ENCODE measurements at regions not wholly inside any gene's neighbourhood (a gene's known extent, or its start where the extent isn't known, plus 50 kb on each side); places are given as distances from the start of the nearest gene placed in this dataset.

DNA sequence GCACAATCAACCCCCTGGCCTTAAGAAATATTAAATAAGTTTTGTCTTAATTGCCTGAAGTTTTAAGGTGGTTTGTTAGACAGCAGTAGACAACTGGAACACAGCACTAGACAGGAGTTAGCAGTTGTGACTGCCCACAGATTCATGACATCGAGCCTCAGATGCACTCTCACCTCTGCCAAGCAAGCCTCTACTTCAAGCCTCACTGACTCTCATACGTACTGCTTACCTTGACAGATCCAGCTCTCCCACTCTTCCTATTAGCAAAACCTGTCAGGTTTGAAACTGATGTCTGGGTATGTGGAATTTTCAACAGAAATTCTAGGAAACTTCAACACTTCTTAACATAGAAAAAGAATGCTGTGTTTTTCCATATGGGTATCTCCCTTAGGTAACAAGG lies 382.9 kb upstream of the DPH6 start:
- peaks cover 0 to 2% of the 10 kb centered on the region in 2 donors for H3K9me3 Mint-ChIP-seq

DNA sequence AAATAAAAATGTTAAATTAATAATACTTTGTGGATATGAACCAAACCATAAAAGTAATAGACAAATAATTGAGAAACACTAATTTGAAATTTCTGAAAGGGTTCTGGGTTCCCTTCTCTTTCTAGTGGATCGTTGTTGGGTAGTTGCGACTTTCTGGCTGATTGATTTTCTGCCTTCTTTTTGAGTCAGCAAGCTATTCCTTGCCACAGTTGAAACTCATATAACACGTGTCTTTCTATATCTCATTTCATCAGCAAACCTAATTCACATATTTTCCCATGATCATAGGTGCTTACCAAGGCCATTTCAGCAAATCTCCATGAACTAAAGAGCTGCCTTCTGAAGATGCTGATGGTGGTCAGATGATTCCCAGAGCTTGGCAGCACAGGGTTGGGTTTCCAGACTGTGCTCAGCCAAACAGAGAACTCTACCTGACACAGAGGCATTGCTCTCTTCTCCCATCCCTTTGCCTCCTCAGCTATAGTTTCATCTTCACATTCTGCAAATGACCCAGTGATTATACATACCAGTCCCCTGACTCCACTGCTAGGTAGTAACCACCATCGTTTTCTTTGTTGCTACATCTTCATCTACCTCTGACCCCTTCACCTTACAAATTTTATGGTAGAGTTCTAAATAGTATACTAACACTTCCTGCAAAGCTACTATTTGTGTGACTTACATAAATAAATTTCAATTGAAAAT lies 383.9 kb upstream of the DPH6 start:
- Mint-ChIP-seq H3K4me1 (no peaks in the 10 kb centered on the region), H3K9me3 (peaks cover 0 to 2% of the 10 kb centered on the region in 2 donors), H3K4me3 (no peak overlapping the region), H3K27me3 (no peaks in the 10 kb centered on the region), H3K36me3 (no peaks in the 10 kb centered on the region), H3K27ac (no peak overlapping the region)
- no peak for ATAC-seq (replicated peaks)
- DNase-seq = no peak

More for the DNA sequence above, 382.9 kb upstream of the DPH6 start:
- H3K36me3 Mint-ChIP-seq = no peaks in the 10 kb centered on the region
- no peak overlapping the region for H3K27ac Mint-ChIP-seq
- no peak overlapping the region for H3K4me3 Mint-ChIP-seq
- ATAC-seq (replicated peaks) (no peak), DNase-seq (no peak)
- no peaks in the 10 kb centered on the region for H3K4me1 Mint-ChIP-seq
- no peaks in the 10 kb centered on the region for H3K27me3 Mint-ChIP-seq

DNA sequence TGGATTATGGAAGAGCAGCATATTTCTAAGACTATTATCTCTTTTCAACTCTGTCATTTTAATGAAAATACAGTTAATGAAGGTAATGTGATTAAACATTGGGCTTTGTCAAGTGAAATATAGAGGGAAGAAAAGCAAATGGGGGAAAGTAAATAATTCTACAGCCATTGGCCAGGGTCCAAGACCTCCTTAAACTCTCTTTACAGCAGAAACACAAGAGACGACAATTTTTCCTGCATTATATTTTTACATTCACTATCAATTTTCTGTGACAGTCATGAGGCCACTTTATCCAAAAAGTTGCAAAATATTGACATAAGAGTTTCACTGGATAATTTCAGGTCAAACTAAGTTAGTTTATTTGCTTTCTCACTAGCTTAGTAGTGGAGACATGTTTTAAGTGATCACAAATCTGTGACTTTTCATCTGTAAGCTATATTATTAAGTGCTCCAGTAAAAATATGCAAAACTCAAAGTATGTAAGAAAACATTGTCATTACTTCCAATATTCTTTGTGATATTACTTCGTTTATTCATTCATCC lies 385.9 kb upstream of the DPH6 start:
- H3K4me3 Mint-ChIP-seq = no peak overlapping the region
- no peak for ATAC-seq (replicated peaks)
- no peaks in the 10 kb centered on the region for H3K27me3 Mint-ChIP-seq
- H3K36me3 Mint-ChIP-seq = no peaks in the 10 kb centered on the region
- no peak for DNase-seq
- no peaks in the 10 kb centered on the region for H3K4me1 Mint-ChIP-seq
- no peaks in the 10 kb centered on the region for H3K9me3 Mint-ChIP-seq
- no peak overlapping the region for H3K27ac Mint-ChIP-seq

DNA sequence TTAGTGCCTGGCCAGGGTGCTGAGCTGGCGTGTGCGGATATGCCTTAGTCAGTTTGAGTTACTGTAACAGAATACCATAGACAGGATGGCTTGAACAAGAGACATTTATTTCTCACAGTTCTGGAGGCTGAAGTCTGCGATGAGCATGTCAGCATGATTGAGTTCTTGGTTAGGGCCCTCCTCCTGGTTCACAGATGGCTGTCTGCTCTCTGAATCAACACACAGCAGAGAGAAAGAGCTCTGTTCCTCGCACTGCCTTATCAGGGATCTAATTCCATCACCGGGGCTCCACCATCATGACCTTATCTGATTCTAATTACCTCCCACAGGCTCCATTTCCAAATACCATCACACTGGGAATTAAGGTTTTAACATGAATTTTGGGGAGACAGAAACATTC lies 386.6 kb upstream of the DPH6 start:
- no peaks in the 10 kb centered on the region for H3K4me1 Mint-ChIP-seq
- DNase-seq (no peak), ATAC-seq (replicated peaks) (no peak)
- no peaks in the 10 kb centered on the region for H3K9me3 Mint-ChIP-seq
- H3K4me3 Mint-ChIP-seq = no peak overlapping the region
- no peaks in the 10 kb centered on the region for H3K36me3 Mint-ChIP-seq
- H3K27me3 Mint-ChIP-seq = no peaks in the 10 kb centered on the region
- no peak overlapping the region for H3K27ac Mint-ChIP-seq

DNA sequence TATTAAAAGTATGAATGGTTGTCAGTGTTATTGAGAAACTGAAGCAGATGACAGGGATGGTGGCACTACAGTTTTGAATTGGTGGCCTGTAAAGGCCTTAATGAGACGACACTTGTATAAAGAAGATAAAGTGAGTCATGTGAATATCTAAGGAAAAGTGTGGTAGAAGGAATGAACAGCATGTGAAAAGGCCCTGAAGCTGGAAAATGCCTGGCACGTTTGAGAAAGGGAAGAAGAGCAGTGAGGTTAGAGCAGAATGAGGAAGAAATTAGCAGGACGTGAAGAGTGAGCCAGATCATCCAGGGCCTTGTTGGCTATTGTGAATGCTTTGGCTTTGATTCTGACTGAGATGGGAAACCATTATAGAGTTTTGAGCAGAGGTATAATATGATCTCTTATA lies 387.6 kb upstream of the DPH6 start:
- H3K27me3 Mint-ChIP-seq = no peaks in the 10 kb centered on the region
- H3K36me3 Mint-ChIP-seq = no peaks in the 10 kb centered on the region
- H3K27ac Mint-ChIP-seq = no peak overlapping the region
- no peak for DNase-seq
- H3K9me3 Mint-ChIP-seq = no peaks in the 10 kb centered on the region
- H3K4me1 Mint-ChIP-seq = no peaks in the 10 kb centered on the region
- H3K4me3 Mint-ChIP-seq = no peak overlapping the region
- ATAC-seq (replicated peaks) = no peak

DNA sequence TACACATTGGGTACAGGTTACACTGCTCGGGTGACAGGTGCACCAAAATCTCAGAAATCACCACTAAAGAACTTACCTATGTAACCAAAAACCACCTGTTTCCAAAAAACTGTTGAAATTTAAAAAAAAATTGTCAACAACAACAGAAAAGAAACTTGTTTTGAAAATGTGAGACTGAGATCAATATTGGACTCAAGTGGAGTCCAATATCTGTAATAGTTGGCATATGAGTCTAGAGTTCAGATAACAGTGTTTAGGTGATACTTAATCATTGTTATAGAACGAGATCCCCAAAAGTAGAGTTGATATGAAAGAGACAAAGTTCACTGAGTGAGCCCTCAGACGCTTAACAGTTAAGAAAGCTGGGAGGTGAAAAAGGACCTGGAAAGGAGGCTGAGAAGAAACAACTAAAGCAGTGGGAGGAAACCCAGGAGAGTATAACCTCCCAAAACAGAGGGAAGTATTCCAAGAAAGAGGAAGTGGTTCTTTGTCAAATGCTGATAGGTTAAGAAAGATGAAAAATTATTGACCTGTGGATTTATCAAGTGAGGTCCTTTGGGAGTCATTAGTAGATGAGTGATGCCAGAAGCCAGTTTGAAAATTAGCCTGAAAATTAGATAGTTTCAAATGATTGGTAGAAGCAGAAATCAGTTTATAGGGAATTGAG lies 388.6 kb upstream of the DPH6 start:
- no peaks in the 10 kb centered on the region for H3K27me3 Mint-ChIP-seq
- no peaks in the 10 kb centered on the region for H3K4me1 Mint-ChIP-seq
- no peaks in the 10 kb centered on the region for H3K36me3 Mint-ChIP-seq
- H3K9me3 Mint-ChIP-seq = no peaks in the 10 kb centered on the region
- no peak overlapping the region for H3K27ac Mint-ChIP-seq
- ATAC-seq (replicated peaks) (no peak), DNase-seq (no peak)
- no peak overlapping the region for H3K4me3 Mint-ChIP-seq

DNA sequence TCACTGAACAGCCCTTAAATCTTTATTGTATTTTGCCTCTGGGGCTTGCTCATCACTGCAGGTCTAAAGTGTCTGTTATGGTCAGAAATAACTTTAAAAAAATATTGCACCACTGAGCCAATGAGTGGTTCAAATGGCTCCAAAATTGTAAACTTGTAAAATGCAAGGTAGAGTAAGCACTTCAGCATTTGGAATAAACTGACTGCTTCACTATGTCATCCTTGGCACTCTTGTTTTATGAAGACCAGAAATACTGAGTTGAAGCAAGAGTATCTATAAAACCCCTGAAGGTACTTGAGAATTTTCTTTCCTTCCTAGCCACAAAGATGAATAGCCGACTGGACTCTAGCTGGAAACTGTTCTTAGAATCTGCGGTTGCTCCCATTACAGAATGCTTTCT lies 390.3 kb upstream of the DPH6 start:
- H3K9me3 Mint-ChIP-seq = no peaks in the 10 kb centered on the region
- H3K27me3 Mint-ChIP-seq = no peaks in the 10 kb centered on the region
- H3K4me3 Mint-ChIP-seq = no peak overlapping the region
- ATAC-seq (replicated peaks) (no peak), DNase-seq (no peak)
- no peak overlapping the region for H3K27ac Mint-ChIP-seq
- H3K36me3 Mint-ChIP-seq = no peaks in the 10 kb centered on the region
- no peaks in the 10 kb centered on the region for H3K4me1 Mint-ChIP-seq

DNA sequence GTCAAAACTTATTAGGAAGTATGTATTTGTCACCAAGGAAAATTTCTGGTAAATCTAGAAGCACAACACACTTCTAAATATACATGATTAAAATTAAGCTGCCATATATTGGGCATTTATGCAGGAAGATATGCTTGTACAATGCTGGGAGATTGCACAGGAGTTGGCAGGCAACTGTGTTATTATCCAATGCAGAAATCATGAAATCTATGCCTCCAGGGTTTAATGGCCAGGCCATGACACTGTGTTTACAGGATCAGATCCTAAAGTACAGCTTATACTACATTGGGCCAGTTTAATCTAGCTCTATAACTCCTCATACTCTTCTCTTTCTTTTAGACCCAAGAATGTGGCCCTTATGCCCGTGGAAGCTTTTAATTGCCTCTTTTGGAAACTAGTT lies 391.4 kb upstream of the DPH6 start:
- no peaks in the 10 kb centered on the region for H3K36me3 Mint-ChIP-seq
- ATAC-seq (replicated peaks) (no peak), DNase-seq (no peak)
- no peaks in the 10 kb centered on the region for H3K9me3 Mint-ChIP-seq
- H3K4me1 Mint-ChIP-seq = no peaks in the 10 kb centered on the region
- no peaks in the 10 kb centered on the region for H3K27me3 Mint-ChIP-seq
- no peak overlapping the region for H3K27ac Mint-ChIP-seq
- H3K4me3 Mint-ChIP-seq = no peak overlapping the region

DNA sequence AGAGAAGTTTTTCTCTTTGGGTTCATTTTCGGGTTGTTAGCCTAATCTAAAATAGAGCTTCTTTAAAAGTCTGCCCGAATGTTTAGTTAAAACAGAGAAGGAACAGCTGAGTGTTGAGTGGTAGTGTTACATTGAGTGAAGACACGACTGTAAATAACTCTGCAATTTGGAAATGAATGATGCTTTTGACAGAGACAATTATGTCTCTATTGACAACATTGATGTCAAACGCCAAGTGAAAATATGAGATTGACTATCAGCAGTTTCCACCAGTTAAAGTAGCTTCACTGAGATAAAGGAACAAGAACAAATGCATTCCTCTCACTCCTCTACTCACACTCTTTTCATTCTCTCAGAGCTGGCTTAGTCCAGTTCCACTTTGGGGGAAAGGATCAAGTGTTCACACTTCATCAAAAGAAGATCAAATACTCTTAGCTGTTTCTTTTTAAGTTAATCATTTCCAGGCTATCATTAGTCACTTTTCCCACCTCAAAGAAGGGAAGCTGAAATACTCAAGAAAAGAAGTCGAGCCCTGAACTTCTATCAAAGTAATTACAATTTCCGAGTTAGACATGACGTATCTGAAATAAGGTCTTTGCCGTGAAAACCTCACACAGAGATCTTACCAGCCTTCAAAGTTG lies 399.1 kb upstream of the DPH6 start:
- DNase-seq (no peak), ATAC-seq (replicated peaks) (no peak)
- no peaks in the 10 kb centered on the region for H3K27me3 Mint-ChIP-seq
- no peaks in the 10 kb centered on the region for H3K36me3 Mint-ChIP-seq
- H3K9me3 Mint-ChIP-seq = peaks cover 9 to 10% of the 10 kb centered on the region in 2 donors
- no peak overlapping the region for H3K4me3 Mint-ChIP-seq
- H3K4me1 Mint-ChIP-seq = no peaks in the 10 kb centered on the region
- H3K27ac Mint-ChIP-seq = no peak overlapping the region

DNA sequence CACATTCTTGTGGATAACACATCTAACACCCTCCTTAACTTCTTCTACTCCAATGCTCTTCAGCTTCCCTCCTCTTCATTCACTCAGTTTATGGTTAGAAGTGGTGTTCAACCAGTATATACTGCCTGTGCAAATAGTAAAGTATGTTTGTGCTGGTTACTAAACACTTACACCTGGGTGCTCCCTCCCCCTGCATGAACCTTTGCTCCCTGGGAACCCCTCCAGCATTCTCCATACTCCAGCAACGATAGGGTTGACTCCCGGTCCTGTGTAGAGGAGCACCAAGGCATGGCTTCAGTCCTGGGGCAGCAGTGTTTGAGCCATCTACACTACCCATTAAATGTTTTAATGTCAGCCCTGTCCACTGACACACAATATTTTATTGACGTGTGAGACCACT lies 407.5 kb upstream of the DPH6 start:
- no peak for DNase-seq
- no peak for ATAC-seq (replicated peaks)
- Mint-ChIP-seq H3K27me3 (no peaks in the 10 kb centered on the region), H3K27ac (no peak overlapping the region), H3K9me3 (peaks cover 0 to 4% of the 10 kb centered on the region in 2 donors), H3K4me3 (no peak overlapping the region), H3K4me1 (no peaks in the 10 kb centered on the region), H3K36me3 (no peaks in the 10 kb centered on the region)

DNA sequence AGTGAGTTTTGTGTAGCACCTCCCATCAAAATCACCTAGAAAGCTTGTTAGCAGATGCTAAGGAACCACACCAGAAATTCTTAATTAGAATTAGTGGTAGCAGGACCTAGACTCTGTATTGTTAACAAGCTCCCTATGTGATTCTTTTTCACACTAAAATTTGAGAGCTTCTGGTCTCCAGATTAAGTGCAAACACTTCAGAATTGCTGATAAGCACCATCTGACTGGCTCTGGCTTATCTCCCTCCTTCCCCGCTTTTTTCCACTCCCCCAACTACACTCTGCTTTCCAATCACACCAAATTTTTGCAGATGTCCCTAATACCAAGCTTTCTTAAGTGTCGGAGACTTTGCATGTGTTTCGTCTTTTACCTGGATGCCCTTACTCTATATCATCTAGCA lies 410.1 kb upstream of the DPH6 start:
- H3K4me1 Mint-ChIP-seq = no peaks in the 10 kb centered on the region
- no peaks in the 10 kb centered on the region for H3K36me3 Mint-ChIP-seq
- H3K27ac Mint-ChIP-seq = no peak overlapping the region
- H3K27me3 Mint-ChIP-seq = no peaks in the 10 kb centered on the region
- no peak overlapping the region for H3K4me3 Mint-ChIP-seq
- no peaks in the 10 kb centered on the region for H3K9me3 Mint-ChIP-seq
- ATAC-seq (replicated peaks) (no peak), DNase-seq (no peak)

DNA sequence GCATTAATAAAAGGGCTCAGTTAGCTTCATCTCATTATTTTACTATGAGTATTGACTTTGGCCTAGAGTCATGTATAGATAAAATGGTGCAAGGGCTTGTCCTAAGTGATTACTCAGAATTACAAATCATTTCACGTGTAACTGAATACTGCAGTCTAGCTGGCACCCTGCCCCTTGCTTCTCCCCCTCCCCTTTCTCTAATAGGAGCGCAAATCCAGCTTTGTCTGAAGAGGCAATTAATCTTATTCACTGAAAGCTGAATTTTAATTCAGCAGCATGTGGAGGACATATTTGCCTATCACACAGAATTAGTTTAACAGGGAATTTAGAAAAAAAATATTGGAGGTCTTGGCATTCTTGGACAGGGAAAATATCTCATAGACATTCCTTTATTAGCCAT lies 412.1 kb upstream of the DPH6 start:
- Mint-ChIP-seq H3K36me3 (no peaks in the 10 kb centered on the region), H3K9me3 (no peaks in the 10 kb centered on the region), H3K27me3 (no peaks in the 10 kb centered on the region), H3K4me3 (no peak overlapping the region), H3K27ac (no peak overlapping the region), H3K4me1 (no peaks in the 10 kb centered on the region)
- DNase-seq (no peak), ATAC-seq (replicated peaks) (no peak)

DNA sequence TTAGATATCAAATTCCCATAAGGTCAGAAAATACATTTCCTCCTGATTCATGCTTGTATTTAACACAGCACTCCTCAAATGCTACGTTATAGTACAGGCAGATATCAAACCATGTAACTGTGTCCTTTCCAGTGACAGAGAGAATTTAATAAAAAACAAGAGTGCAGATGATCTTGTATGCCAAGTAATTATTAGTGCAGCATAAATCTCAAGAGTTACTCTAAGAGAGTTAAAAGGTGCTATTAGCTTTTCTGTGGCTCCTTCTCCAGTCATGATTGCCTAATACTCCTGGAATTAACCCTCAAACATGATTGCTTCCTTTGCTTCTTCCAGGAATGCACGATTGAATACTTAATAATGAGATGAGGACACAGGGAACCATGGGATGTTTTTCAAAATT lies 413.0 kb upstream of the DPH6 start:
- H3K4me3 Mint-ChIP-seq = no peak overlapping the region
- ATAC-seq (replicated peaks) (no peak), DNase-seq (no peak)
- no peak overlapping the region for H3K27ac Mint-ChIP-seq
- no peaks in the 10 kb centered on the region for H3K27me3 Mint-ChIP-seq
- no peaks in the 10 kb centered on the region for H3K36me3 Mint-ChIP-seq
- H3K9me3 Mint-ChIP-seq = no peaks in the 10 kb centered on the region
- H3K4me1 Mint-ChIP-seq = no peaks in the 10 kb centered on the region

DNA sequence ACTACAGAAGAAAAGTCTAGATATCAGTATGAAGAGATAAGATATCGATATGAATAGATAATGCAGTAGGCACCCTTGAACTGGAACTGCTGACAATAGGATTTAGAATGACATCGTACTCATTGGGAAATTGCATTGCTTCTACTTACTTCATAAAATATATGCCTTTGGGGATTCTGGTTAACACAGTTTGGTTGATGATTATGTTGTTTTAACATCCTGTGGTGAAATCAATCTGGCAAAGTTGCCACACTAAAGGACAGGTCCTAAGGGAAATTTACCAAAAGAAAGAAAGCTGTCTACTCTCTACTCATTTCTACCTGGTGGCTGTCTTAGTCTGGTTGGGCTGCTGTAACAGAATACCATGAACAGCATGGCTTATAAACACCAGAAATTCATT lies 417.4 kb upstream of the DPH6 start:
- Mint-ChIP-seq H3K36me3 (no peaks in the 10 kb centered on the region), H3K4me3 (no peak overlapping the region), H3K27ac (no peak overlapping the region), H3K9me3 (no peaks in the 10 kb centered on the region), H3K27me3 (no peaks in the 10 kb centered on the region), H3K4me1 (no peaks in the 10 kb centered on the region)
- ATAC-seq (replicated peaks) (no peak), DNase-seq (no peak)

DNA sequence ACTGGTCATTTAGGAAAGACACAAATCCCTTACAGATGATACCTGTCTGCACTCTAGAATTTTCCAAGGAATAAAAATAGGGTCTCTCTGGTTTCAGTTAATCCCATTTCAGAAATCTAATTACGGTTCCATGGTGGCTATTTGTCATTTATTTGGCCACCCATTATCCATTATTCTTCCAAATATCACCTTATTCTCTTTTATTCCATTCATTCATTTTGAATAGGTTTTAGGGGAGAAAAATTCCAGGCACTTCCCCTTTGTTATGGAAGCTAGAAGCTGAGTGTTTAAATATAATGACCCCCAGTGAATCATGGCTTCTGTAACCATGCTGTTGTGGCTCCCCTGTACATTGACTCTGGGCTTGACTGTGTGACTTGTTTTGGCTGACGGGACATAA lies 420.8 kb upstream of the DPH6 start:
- H3K4me3 Mint-ChIP-seq = no peak overlapping the region
- H3K27me3 Mint-ChIP-seq = no peaks in the 10 kb centered on the region
- H3K27ac Mint-ChIP-seq = no peak overlapping the region
- no peaks in the 10 kb centered on the region for H3K36me3 Mint-ChIP-seq
- DNase-seq = no peak
- no peak for ATAC-seq (replicated peaks)
- no peaks in the 10 kb centered on the region for H3K9me3 Mint-ChIP-seq
- no peaks in the 10 kb centered on the region for H3K4me1 Mint-ChIP-seq
